DMS79 (cell line): ENCODE measurements at regions not wholly inside any gene's neighbourhood (a gene's known extent, or its start where the extent isn't known, plus 50 kb on each side); places are given as distances from the start of the nearest gene placed in this dataset.

Experiments
- DNase-seq: peaks from one replicate; lab custom pipeline; 2025; lab: John Stamatoyannopoulos, UW

- no peak for DNase-seq
Measured at GRCh38 chr9:7238247-7238637, 480.5 kb downstream of the KDM4C start.

- peak; percentile 86 for DNase-seq
Measured at GRCh38 chr9:7237473-7238246, 479.9 kb downstream of the KDM4C start.

- DNase-seq = no peak
Measured at GRCh38 chr9:7236186-7236585, 478.4 kb downstream of the KDM4C start.

- no peak for DNase-seq
Measured at GRCh38 chr9:7234144-7234543, 476.4 kb downstream of the KDM4C start.

- DNase-seq = no peak
Measured at GRCh38 chr9:7229571-7229970, 471.8 kb downstream of the KDM4C start.

- DNase-seq = no peak
Measured at GRCh38 chr9:7228726-7229125, 471.0 kb downstream of the KDM4C start.

- no peak for DNase-seq
Measured at GRCh38 chr9:7227951-7228350, 470.2 kb downstream of the KDM4C start.

GRCh38 chr9:7226007-7226640 is 468.4 kb downstream of the KDM4C start:
- peak; percentile 9 for DNase-seq
